H1 (cell line): ENCODE measurements at regions not wholly inside any gene's neighbourhood (a gene's known extent, or its start where the extent isn't known, plus 50 kb on each side); places are given as distances from the start of the nearest gene placed in this dataset.

Experiments
- POLR2A ChIP-seq, 2 experiments: IDR thresholded peaks; 1 replicate in 1 of 2; 2 replicates in 1 of 2; pipeline ENCODE4 v1.6.1; 2011; ENCODE audit warnings: low read depth in 2 of 2, low read length in 2 of 2, mild to moderate bottlenecking in 2 of 2; ENCODE audit errors: control extremely low read depth in 1 of 2
- TEAD4 ChIP-seq: IDR thresholded peaks from 2 replicates; pipeline ENCODE4 v1.6.1; 2012; ENCODE audit warnings: low read depth, low read length, inconsistent platforms, mixed read lengths
- ZNF274 ChIP-seq: IDR thresholded peaks from 2 replicates; pipeline ENCODE4 v1.7.0; 2012; ENCODE audit warnings: low read length, borderline replicate concordance; ENCODE audit errors: extremely low read depth
- TF ChIP-seq, protein P1 (sequence below), 3 experiments: IDR thresholded peaks; 1 replicate in 2 of 3; 2 replicates in 1 of 3; pipeline versions ENCODE4 v1.5.1 to v1.6.1; 2011; ENCODE audit warnings: low read length in 3 of 3, mild to moderate bottlenecking in 3 of 3, inconsistent platforms in 2 of 3, low read depth in 1 of 3, moderate library complexity in 1 of 3; ENCODE audit not compliant: insufficient read depth in 1 of 3; ENCODE audit errors: control extremely low read depth in 1 of 3

DNA sequence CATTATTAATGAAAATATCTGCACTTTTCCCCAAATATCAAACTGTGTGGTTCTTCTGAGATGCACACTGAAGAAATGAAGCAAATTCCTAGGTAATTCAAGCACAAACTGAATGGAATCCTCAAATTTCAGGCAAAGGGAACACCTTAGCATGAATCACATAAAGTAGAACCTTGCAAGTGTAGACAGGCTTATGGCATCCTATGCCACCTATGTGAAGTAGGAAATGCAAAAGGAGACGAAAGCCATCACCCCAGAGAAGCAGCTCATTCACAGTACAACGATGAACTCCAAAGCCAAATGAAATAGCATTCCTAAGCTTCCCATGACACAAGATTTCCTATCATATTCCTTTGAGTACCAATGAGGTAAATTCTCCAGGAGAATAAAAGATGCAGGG is 461.2 kb upstream of the RUNX1 start:
- no peak for TF ChIP-seq POLR2A (IDR thresholded peaks at IDR 0.05; ENCODE audit: control extremely low read depth in 1 of 2, low read depth in 2 of 2, low read length in 2 of 2)
- TF ChIP-seq, protein P1, sequence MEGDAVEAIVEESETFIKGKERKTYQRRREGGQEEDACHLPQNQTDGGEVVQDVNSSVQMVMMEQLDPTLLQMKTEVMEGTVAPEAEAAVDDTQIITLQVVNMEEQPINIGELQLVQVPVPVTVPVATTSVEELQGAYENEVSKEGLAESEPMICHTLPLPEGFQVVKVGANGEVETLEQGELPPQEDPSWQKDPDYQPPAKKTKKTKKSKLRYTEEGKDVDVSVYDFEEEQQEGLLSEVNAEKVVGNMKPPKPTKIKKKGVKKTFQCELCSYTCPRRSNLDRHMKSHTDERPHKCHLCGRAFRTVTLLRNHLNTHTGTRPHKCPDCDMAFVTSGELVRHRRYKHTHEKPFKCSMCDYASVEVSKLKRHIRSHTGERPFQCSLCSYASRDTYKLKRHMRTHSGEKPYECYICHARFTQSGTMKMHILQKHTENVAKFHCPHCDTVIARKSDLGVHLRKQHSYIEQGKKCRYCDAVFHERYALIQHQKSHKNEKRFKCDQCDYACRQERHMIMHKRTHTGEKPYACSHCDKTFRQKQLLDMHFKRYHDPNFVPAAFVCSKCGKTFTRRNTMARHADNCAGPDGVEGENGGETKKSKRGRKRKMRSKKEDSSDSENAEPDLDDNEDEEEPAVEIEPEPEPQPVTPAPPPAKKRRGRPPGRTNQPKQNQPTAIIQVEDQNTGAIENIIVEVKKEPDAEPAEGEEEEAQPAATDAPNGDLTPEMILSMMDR (IDR thresholded peaks at IDR 0.05; ENCODE audit: control extremely low read depth in 1 of 3, insufficient read depth in 1 of 3, low read depth in 1 of 3, low read length in 3 of 3) = no peak
- TF ChIP-seq TEAD4 = no peak
- no peak for TF ChIP-seq ZNF274
